DND-41 (cell line): ENCODE measurements at regions not wholly inside any gene's neighbourhood (a gene's known extent, or its start where the extent isn't known, plus 50 kb on each side); places are given as distances from the start of the nearest gene placed in this dataset.

Experiments used
- ATAC-seq: fragments of 200-7000 bp; cut with Tn5 transposase; 3 replicates; pipeline ENCODE4 v1.9.1; 2021; ENCODE audit warnings: low read depth; ENCODE audit not compliant: insufficient read depth
- DNase-seq: peaks from one replicate; pipeline ENCODE4 v3.0.0-alpha.2; 2020
- H2AFZ ChIP-seq: 2 replicates; pipeline ENCODE4 v1.6.0; 2012; ENCODE audit warnings: low read depth, low read length
- H3K27ac ChIP-seq: 2 replicates; pipeline ENCODE4 v1.5.1; 2012; ENCODE audit warnings: low read length, inconsistent platforms
- H3K27me3 ChIP-seq: fragments of 200-600 bp; sonication (generic); 2 replicates; pipeline ENCODE4 v1.6.0; 2012; ENCODE audit warnings: low read length, mild to moderate bottlenecking, inconsistent platforms; ENCODE audit not compliant: insufficient read depth, poor library complexity
- H3K36me3 ChIP-seq: 2 replicates; pipeline ENCODE4 v1.5.1; 2012; ENCODE audit warnings: low read length, inconsistent platforms; ENCODE audit not compliant: insufficient read depth
- H3K4me1 ChIP-seq: 2 replicates; pipeline ENCODE4 v1.5.1; 2012; ENCODE audit warnings: mild to moderate bottlenecking, low read length; ENCODE audit not compliant: insufficient read depth
- H3K4me2 ChIP-seq: 2 replicates; pipeline ENCODE4 v1.6.0; 2012; ENCODE audit warnings: mild to moderate bottlenecking, moderate library complexity, low read length, inconsistent platforms; ENCODE audit not compliant: insufficient read depth
- H3K4me3 ChIP-seq, 2 experiments: fragments of 200-600 bp in 1 of 2; shearing (Covaris generic) in 1 of 2; 2 replicates each; pipeline ENCODE4 v1.5.1; 2012 to 2016; ENCODE audit warnings: inconsistent platforms in 2 of 2, low read length in 2 of 2, mild to moderate bottlenecking in 2 of 2, low read depth in 1 of 2, moderate library complexity in 1 of 2
- H3K79me2 ChIP-seq: 2 replicates; pipeline ENCODE4 v1.6.0; 2012; ENCODE audit warnings: low read length, inconsistent platforms; ENCODE audit not compliant: insufficient read depth
- H3K9ac ChIP-seq: 2 replicates; pipeline ENCODE4 v1.6.0; 2012; ENCODE audit warnings: low read depth, mild to moderate bottlenecking, inconsistent platforms, low read length, moderate library complexity
- H3K9me3 ChIP-seq: 2 replicates; pipeline ENCODE4 v1.5.1; 2012; ENCODE audit warnings: low read length, moderate library complexity, mild to moderate bottlenecking, inconsistent platforms; ENCODE audit not compliant: insufficient read depth, severe bottlenecking
- H4K20me1 ChIP-seq: 2 replicates; pipeline ENCODE4 v1.6.0; 2012; ENCODE audit warnings: low read length; ENCODE audit not compliant: insufficient read depth
- CTCF ChIP-seq: IDR thresholded peaks from 2 replicates; pipeline ENCODE4 v1.5.1; 2012; ENCODE audit warnings: borderline replicate concordance, low read length, moderate library complexity, mild to moderate bottlenecking; ENCODE audit not compliant: poor library complexity, severe bottlenecking; ENCODE audit errors: extremely low read depth
- EZH2 ChIP-seq: IDR thresholded peaks from 3 replicates; pipeline ENCODE4 v1.6.1; 2012; ENCODE audit warnings: borderline replicate concordance, low read depth, mild to moderate bottlenecking, moderate library complexity, low read length, inconsistent platforms; ENCODE audit not compliant: severe bottlenecking

GRCh38 chr2:49686291-49686690 is 532.0 kb upstream of the FSHR start:
- Histone ChIP-seq H3K27ac (no peak overlapping the region), H3K27me3 (no peaks in the 10 kb centered on the region), H2AFZ (no peak overlapping the region), H3K36me3 (no peaks in the 10 kb centered on the region), H3K79me2 (no peaks in the 10 kb centered on the region), H4K20me1 (no peaks in the 10 kb centered on the region), H3K4me1 (no peaks in the 10 kb centered on the region), H3K9me3 (no peaks in the 10 kb centered on the region), H3K4me3 (no peak overlapping the region), H3K9ac (no peak overlapping the region), H3K4me2 (no peak overlapping the region)
- no peak for TF ChIP-seq EZH2
- no peak for TF ChIP-seq CTCF
- DNase-seq: no peak
- ATAC-seq: no peak

- no peaks in the 10 kb centered on the region for H3K79me2 ChIP-seq
- no peaks in the 10 kb centered on the region for H3K36me3 ChIP-seq
- no peak overlapping the region for H2AFZ ChIP-seq
- no peak overlapping the region for H3K9ac ChIP-seq
- H3K27ac ChIP-seq: no peak overlapping the region
- no peaks in the 10 kb centered on the region for H4K20me1 ChIP-seq
- ATAC-seq (no peak), DNase-seq (no peak)
- H3K4me2 ChIP-seq: no peak overlapping the region
- no peaks in the 10 kb centered on the region for H3K4me1 ChIP-seq
- H3K9me3 ChIP-seq: no peaks in the 10 kb centered on the region
- no peaks in the 10 kb centered on the region for H3K27me3 ChIP-seq
- no peak overlapping the region for H3K4me3 ChIP-seq
- TF ChIP-seq EZH2 (no peak), CTCF (no peak)
These were observed 522.9 kb upstream of the FSHR start for GRCh38 chr2:49677227-49677626.

- H3K9ac ChIP-seq: no peak overlapping the region
- no peaks in the 10 kb centered on the region for H3K79me2 ChIP-seq
- H3K4me3 ChIP-seq: no peak overlapping the region
- H3K36me3 ChIP-seq: no peaks in the 10 kb centered on the region
- no peak for ATAC-seq
- no peaks in the 10 kb centered on the region for H4K20me1 ChIP-seq
- TF ChIP-seq EZH2 (no peak), CTCF (no peak)
- no peaks in the 10 kb centered on the region for H3K4me1 ChIP-seq
- no peak overlapping the region for H3K27ac ChIP-seq
- no peak overlapping the region for H2AFZ ChIP-seq
- H3K4me2 ChIP-seq: no peak overlapping the region
- DNase-seq: no peak
- H3K9me3 ChIP-seq: peaks cover 4% of the 10 kb centered on the region
- H3K27me3 ChIP-seq: no peaks in the 10 kb centered on the region
These were observed 510.5 kb upstream of the FSHR start for GRCh38 chr2:49664827-49665226.

GRCh38 chr2:49661809-49662208 is 507.5 kb upstream of the FSHR start:
- Histone ChIP-seq H2AFZ (no peak overlapping the region), H3K9me3 (peaks cover 4% of the 10 kb centered on the region), H3K36me3 (no peaks in the 10 kb centered on the region), H3K27ac (no peak overlapping the region), H3K4me3 (no peak overlapping the region), H3K27me3 (no peaks in the 10 kb centered on the region), H3K79me2 (no peaks in the 10 kb centered on the region), H3K9ac (no peak overlapping the region), H4K20me1 (no peaks in the 10 kb centered on the region), H3K4me2 (no peak overlapping the region), H3K4me1 (no peaks in the 10 kb centered on the region)
- DNase-seq (no peak), ATAC-seq (no peak)
- TF ChIP-seq CTCF (no peak), EZH2 (no peak)
